Endothelial cell of umbilical vein (primary cell): ENCODE measurements at regions not wholly inside any gene's neighbourhood (a gene's known extent, or its start where the extent isn't known, plus 50 kb on each side); places are given as distances from the start of the nearest gene placed in this dataset.

Experiments used
- BruUV-seq: library from RNA; stranded (reverse); fragments of 400-500 nt; replicated peaks from 2 replicates; lab custom pipeline; 2021; lab: Mats Ljungman, UMichigan
- CTCF ChIA-PET: fragments of 300-600, 350-600 bp; sonication (Branson Sonifier 250); formaldehyde crosslinking; loops from one replicate; lab custom pipeline; 2021; ENCODE audit warnings: antibody characterized with exemption, inconsistent platforms; lab: Charles Lee
- POLR2A ChIA-PET: fragments of 300-600, 350-600 bp; sonication (Branson Sonifier 250); formaldehyde crosslinking; loops from one replicate; lab custom pipeline; 2021; ENCODE audit warnings: antibody characterized with exemption, inconsistent platforms; lab: Charles Lee
- DNase-seq: peaks from one replicate; pipeline ENCODE4 v3.0.0-alpha.2; 2011; ENCODE audit warnings: low read depth, low spot score
- FAIRE-seq: peaks from 2 replicates; lab custom pipeline; 2011; peaks lifted over from hg19 to GRCh38; lab: Jason Lieb, UNC
- H2AFZ ChIP-seq: 2 replicates; pipeline ENCODE4 v1.6.0; 2012; ENCODE audit warnings: low read depth, low read length, control low read depth, inconsistent platforms
- H3K27ac ChIP-seq: 2 replicates; pipeline ENCODE4 v1.5.1; 2011; ENCODE audit warnings: low read depth, mild to moderate bottlenecking, control low read depth, low read length, moderate library complexity; ENCODE audit not compliant: insufficient read depth
- H3K27me3 ChIP-seq, 2 experiments: 2 replicates each; pipeline versions ENCODE4 v1.6.0 to v1.6.1; 2011; ENCODE audit warnings: low read length in 2 of 2, mixed read lengths in 1 of 2; ENCODE audit not compliant: control insufficient read depth in 2 of 2, insufficient read depth in 2 of 2
- H3K36me3 ChIP-seq, 2 experiments: 2 replicates in 1 of 2; 3 replicates in 1 of 2; pipeline ENCODE4 v1.5.1; 2011; ENCODE audit warnings: low read length in 2 of 2, mild to moderate bottlenecking in 1 of 2, moderate library complexity in 1 of 2; ENCODE audit not compliant: control insufficient read depth in 2 of 2, insufficient read depth in 2 of 2; ENCODE audit errors: extremely low read depth in 1 of 2
- H3K4me1 ChIP-seq: 3 replicates; pipeline ENCODE4 v1.5.1; 2011; ENCODE audit warnings: mild to moderate bottlenecking, low read length; ENCODE audit not compliant: control insufficient read depth, insufficient read depth; ENCODE audit errors: extremely low read depth
- H3K4me2 ChIP-seq: 2 replicates; pipeline ENCODE4 v1.6.1; 2011; ENCODE audit warnings: low read length, control low read depth, mixed read lengths; ENCODE audit not compliant: insufficient read depth
- H3K4me3 ChIP-seq, 3 experiments: fragments of 200-600 bp in 1 of 3; sonication (generic), shearing (Covaris generic) in 1 of 3; replicated peaks in 1 of 3; 2 replicates each; pipeline ENCODE4 v1.5.1; 2011 to 2016; ENCODE audit warnings: control low read depth in 3 of 3, low read length in 3 of 3, mild to moderate bottlenecking in 2 of 3, inconsistent platforms in 1 of 3, low read depth in 1 of 3, moderate library complexity in 1 of 3; ENCODE audit not compliant: insufficient read depth in 1 of 3
- H3K79me2 ChIP-seq: 2 replicates; pipeline ENCODE4 v1.6.0; 2012; ENCODE audit warnings: low read length, inconsistent platforms; ENCODE audit not compliant: control insufficient read depth, insufficient read depth
- H3K9ac ChIP-seq: replicated peaks from 2 replicates; pipeline ENCODE3; 2011; ENCODE audit warnings: low read length, control low read depth; ENCODE audit not compliant: insufficient read depth; ENCODE audit errors: extremely low read depth
- H3K9me1 ChIP-seq: replicated peaks from 3 replicates; pipeline ENCODE4 v1.6.0; 2011; ENCODE audit warnings: mild to moderate bottlenecking, low read length; ENCODE audit not compliant: control insufficient read depth, insufficient read depth; ENCODE audit errors: extremely low read depth
- H3K9me3 ChIP-seq: replicated peaks from 2 replicates; pipeline ENCODE4 v1.5.1; 2012; ENCODE audit warnings: low read length, inconsistent platforms; ENCODE audit not compliant: control insufficient read depth, insufficient read depth
- H4K20me1 ChIP-seq: replicated peaks from 2 replicates; pipeline ENCODE3; 2011; ENCODE audit warnings: mild to moderate bottlenecking, low read length; ENCODE audit not compliant: control insufficient read depth, insufficient read depth; ENCODE audit errors: extremely low read depth
- EZH2 ChIP-seq: IDR thresholded peaks from 2 replicates; pipeline ENCODE4 v1.6.1; 2012; ENCODE audit warnings: borderline replicate concordance, low read depth, mild to moderate bottlenecking, moderate library complexity, low read length, inconsistent platforms; ENCODE audit not compliant: severe bottlenecking
- FOS ChIP-seq: IDR thresholded peaks from 2 replicates; pipeline ENCODE4 v1.6.1; 2011; ENCODE audit warnings: mild to moderate bottlenecking, low read length, moderate library complexity, borderline replicate concordance; ENCODE audit not compliant: insufficient read depth
- GATA2 ChIP-seq: IDR thresholded peaks from 2 replicates; pipeline ENCODE4 v1.7.0; 2011; ENCODE audit warnings: low read depth, mild to moderate bottlenecking, moderate library complexity, mixed read lengths, low read length; ENCODE audit not compliant: insufficient read length, insufficient read depth
- JUN ChIP-seq: IDR thresholded peaks from 2 replicates; pipeline ENCODE4 v1.6.1; 2011; ENCODE audit warnings: borderline replicate concordance, low read depth; ENCODE audit not compliant: insufficient read length, insufficient read depth
- MYC ChIP-seq: IDR thresholded peaks from one replicate; pipeline ENCODE4 v1.6.1; 2011; ENCODE audit warnings: mild to moderate bottlenecking, low read depth, low read length
- POLR2A ChIP-seq: IDR thresholded peaks from 2 replicates; pipeline ENCODE4 v1.6.1; 2012; ENCODE audit warnings: low read depth, mild to moderate bottlenecking, control low read depth, low read length
- POLR2AphosphoS5 ChIP-seq: IDR thresholded peaks from 2 replicates; pipeline ENCODE4 v1.6.1; 2012; ENCODE audit warnings: low read depth, mild to moderate bottlenecking, control low read depth, low read length, moderate library complexity; ENCODE audit not compliant: insufficient read depth
- dilution Hi-C: fragments of 300-500 bp; cut with MboI; formaldehyde crosslinking; loops from one replicate; pipeline ENCODE4 v1.15.0; 2019; ENCODE audit warnings: low sequenced_read_pairs; ENCODE audit not compliant: extremely low pct_ligation_motif_present
- intact Hi-C: fragments of 100-400 bp; cut with micrococcal nuclease; formaldehyde crosslinking; loops from one replicate; pipeline ENCODE4 v1.10.0; 2022
- TF ChIP-seq, protein P1 (sequence below), 2 donors: IDR thresholded peaks; 1 replicate in 1 of 2; 2 replicates in 1 of 2; pipeline ENCODE4 v1.5.1; 2011; ENCODE audit warnings: low read length in 2 of 2, mild to moderate bottlenecking in 2 of 2, moderate library complexity in 2 of 2, control low read depth in 1 of 2, inconsistent platforms in 1 of 2, low read depth in 1 of 2; ENCODE audit not compliant: insufficient read depth in 1 of 2; ENCODE audit errors: extremely low read depth in 1 of 2
- TF ChIP-seq, protein P2 (sequence below): IDR thresholded peaks from 2 replicates; pipeline ENCODE4 v1.6.1; 2011; ENCODE audit not compliant: insufficient read depth, insufficient read length

DNA sequence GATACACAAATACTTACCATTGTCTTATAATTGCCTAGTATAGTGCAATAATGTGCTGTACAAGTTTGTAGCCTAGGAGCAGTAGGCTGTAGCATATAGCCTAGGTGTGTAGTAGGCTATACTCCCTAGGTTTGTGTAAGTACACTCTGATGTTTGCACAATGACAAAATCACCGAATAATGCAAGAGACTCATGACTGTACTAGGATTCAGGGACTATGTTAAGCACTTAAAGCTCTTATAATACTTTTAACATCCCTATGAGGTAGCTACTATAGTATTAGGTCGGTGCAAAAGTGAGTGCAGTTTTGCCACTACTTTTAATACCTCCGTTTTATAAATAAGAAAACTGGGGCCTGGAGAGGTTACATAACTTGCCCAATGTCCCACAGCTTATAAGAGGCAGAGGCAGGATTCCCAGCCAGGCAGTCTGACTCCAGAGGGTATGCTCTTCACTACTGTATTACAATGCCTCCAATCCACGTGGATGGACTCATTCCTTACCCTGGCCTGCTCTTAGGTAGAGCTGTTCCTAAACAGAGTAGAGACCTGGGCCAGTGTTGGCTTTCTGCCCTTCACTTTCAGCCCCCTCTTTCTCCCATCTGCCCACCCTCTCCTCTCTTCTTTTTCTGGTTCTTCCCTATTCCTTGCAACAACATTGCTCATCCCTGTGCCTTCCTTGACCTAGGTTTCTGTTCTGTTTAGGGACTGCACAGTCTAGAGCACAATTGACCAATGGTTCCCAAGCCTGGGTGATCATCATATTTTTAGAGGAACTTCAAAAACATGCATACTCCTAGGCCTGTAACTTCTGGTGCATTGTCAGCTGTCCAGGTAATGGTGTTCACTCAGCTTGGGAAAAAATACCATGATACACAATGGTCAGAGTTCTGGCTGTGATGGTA, 114.0 kb downstream of the CARTPT start:
- FAIRE-seq: no peak
- Histone ChIP-seq H3K27me3 (peaks cover 3 to 4% of the 10 kb centered on the region in 2 experiments), H3K4me1 (no peaks in the 10 kb centered on the region), H3K27ac (no peak overlapping the region), H3K9ac (no peak overlapping the region), H2AFZ (no peak overlapping the region), H3K4me2 (no peak overlapping the region), H3K9me1 (no peaks in the 10 kb centered on the region), H3K9me3 (no peaks in the 10 kb centered on the region), H3K36me3 (no peaks in the 10 kb centered on the region), H3K4me3 (no peak overlapping the region), H3K79me2 (no peaks in the 10 kb centered on the region), H4K20me1 (no peaks in the 10 kb centered on the region)
- DNase-seq: no peak
- dilution Hi-C loops (no loop called here), intact Hi-C loops (no loop called here)
- BruUV-seq: no TSS peak
- ChIA-PET POLR2A (no interaction called here), CTCF (interaction anchor here (1.2 kb wide), 2 partner anchors 10 to 40 kb away, joined by 3 read pairs; no protein-coding TSS in a partner anchor)
- TF ChIP-seq POLR2A (no peak), FOS (no peak), EZH2 (no peak), GATA2 (no peak), JUN (no peak), POLR2AphosphoS5 (no peak), MYC (no peak)
- TF ChIP-seq, protein P1, sequence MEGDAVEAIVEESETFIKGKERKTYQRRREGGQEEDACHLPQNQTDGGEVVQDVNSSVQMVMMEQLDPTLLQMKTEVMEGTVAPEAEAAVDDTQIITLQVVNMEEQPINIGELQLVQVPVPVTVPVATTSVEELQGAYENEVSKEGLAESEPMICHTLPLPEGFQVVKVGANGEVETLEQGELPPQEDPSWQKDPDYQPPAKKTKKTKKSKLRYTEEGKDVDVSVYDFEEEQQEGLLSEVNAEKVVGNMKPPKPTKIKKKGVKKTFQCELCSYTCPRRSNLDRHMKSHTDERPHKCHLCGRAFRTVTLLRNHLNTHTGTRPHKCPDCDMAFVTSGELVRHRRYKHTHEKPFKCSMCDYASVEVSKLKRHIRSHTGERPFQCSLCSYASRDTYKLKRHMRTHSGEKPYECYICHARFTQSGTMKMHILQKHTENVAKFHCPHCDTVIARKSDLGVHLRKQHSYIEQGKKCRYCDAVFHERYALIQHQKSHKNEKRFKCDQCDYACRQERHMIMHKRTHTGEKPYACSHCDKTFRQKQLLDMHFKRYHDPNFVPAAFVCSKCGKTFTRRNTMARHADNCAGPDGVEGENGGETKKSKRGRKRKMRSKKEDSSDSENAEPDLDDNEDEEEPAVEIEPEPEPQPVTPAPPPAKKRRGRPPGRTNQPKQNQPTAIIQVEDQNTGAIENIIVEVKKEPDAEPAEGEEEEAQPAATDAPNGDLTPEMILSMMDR (IDR thresholded peaks at IDR 0.05; ENCODE audit: extremely low read depth in 1 of 2, insufficient read depth in 1 of 2, low read depth in 1 of 2, low read length in 2 of 2): no peak
- TF ChIP-seq, protein P2, sequence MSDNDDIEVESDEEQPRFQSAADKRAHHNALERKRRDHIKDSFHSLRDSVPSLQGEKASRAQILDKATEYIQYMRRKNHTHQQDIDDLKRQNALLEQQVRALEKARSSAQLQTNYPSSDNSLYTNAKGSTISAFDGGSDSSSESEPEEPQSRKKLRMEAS: no peak
